SK-N-SH treated with all-trans-retinoic acid at 6 μM for 48 hours (cell line): ENCODE measurements at regions not wholly inside any gene's neighbourhood (a gene's known extent, or its start where the extent isn't known, plus 50 kb on each side); places are given as distances from the start of the nearest gene placed in this dataset.

ENCODE experiments used
- ATAC-seq: fragments of 200-7000 bp; cut with Tn5 transposase; 3 replicates; pipeline ENCODE4 v1.9.1; 2020; ENCODE audit warnings: mild to moderate bottlenecking, moderate library complexity
- ARNTL ChIP-seq: fragments of 450-650 bp; formaldehyde crosslinking; IDR thresholded peaks from 2 replicates; pipeline ENCODE4 v1.5.0; 2020; ENCODE audit warnings: low read depth, mild to moderate bottlenecking, moderate library complexity, borderline replicate concordance
- BACH2 ChIP-seq: fragments of 250-450 bp; sonication (Bioruptor Pico); IDR thresholded peaks from 2 replicates; pipeline ENCODE4 v1.9.0; 2021; ENCODE audit warnings: mild to moderate bottlenecking, borderline replicate concordance
- CREB5 ChIP-seq: fragments of 250-450 bp; sonication (Bioruptor Pico); IDR thresholded peaks from 2 replicates; pipeline ENCODE4 v1.5.1; 2020; ENCODE audit warnings: low read depth, mild to moderate bottlenecking, moderate library complexity
- ESRRG ChIP-seq: fragments of 250-450 bp; sonication (Bioruptor Pico); IDR thresholded peaks from 2 replicates; pipeline ENCODE4 v1.6.1; 2021; ENCODE audit warnings: mild to moderate bottlenecking
- GLIS3 ChIP-seq: fragments of 250-450 bp; sonication (Bioruptor Pico); IDR thresholded peaks from 2 replicates; pipeline ENCODE4 v1.5.0; 2020; ENCODE audit warnings: mild to moderate bottlenecking, moderate library complexity
- ISL1 ChIP-seq: fragments of 250-450 bp; sonication (Bioruptor Pico); IDR thresholded peaks from 2 replicates; pipeline ENCODE4 v2.1.2; 2022; ENCODE audit warnings: mild to moderate bottlenecking, moderate library complexity
- PATZ1 ChIP-seq: fragments of 250-450 bp; sonication (Bioruptor Pico); IDR thresholded peaks from 2 replicates; pipeline ENCODE4 v1.8.0; 2020; ENCODE audit warnings: mild to moderate bottlenecking, moderate library complexity, borderline replicate concordance
- POU6F1 ChIP-seq: fragments of 250-450 bp; sonication (Bioruptor Pico); IDR thresholded peaks from 2 replicates; pipeline ENCODE4 v1.8.0; 2021; ENCODE audit warnings: low read depth, mild to moderate bottlenecking, moderate library complexity, borderline replicate concordance
- PPARA ChIP-seq: fragments of 250-450 bp; sonication (Bioruptor Pico); IDR thresholded peaks from 2 replicates; pipeline ENCODE4 v1.5.0; 2020; ENCODE audit warnings: mild to moderate bottlenecking, borderline replicate concordance
- RARB ChIP-seq: fragments of 250-450 bp; sonication (Bioruptor Pico); IDR thresholded peaks from 2 replicates; pipeline ENCODE4 v1.8.0; 2021; ENCODE audit warnings: mild to moderate bottlenecking, moderate library complexity
- SNAI2 ChIP-seq: fragments of 250-450 bp; sonication (Bioruptor Pico); IDR thresholded peaks from 2 replicates; pipeline ENCODE4 v1.5.0; 2020; ENCODE audit warnings: mild to moderate bottlenecking, moderate library complexity
- TOX ChIP-seq: fragments of 250-450 bp; sonication (Bioruptor Pico); IDR thresholded peaks from 2 replicates; pipeline ENCODE4 v1.8.0; 2021; ENCODE audit warnings: mild to moderate bottlenecking, moderate library complexity, borderline replicate concordance
- TSHZ2 ChIP-seq: fragments of 250-450 bp; sonication (Bioruptor Pico); IDR thresholded peaks from 2 replicates; pipeline ENCODE4 v1.5.0; 2020; ENCODE audit warnings: mild to moderate bottlenecking, moderate library complexity
- ZC3H10 ChIP-seq: fragments of 250-450 bp; sonication (Bioruptor Pico); IDR thresholded peaks from 2 replicates; pipeline ENCODE4 v1.5.1; 2021; ENCODE audit warnings: mild to moderate bottlenecking, moderate library complexity
- ZFP3 ChIP-seq: fragments of 250-450 bp; sonication (Bioruptor Pico); IDR thresholded peaks from 2 replicates; pipeline ENCODE4 v1.5.0; 2020; ENCODE audit warnings: mild to moderate bottlenecking, moderate library complexity
- ZFP30 ChIP-seq: fragments of 450-650 bp; formaldehyde crosslinking; IDR thresholded peaks from 2 replicates; pipeline ENCODE4 v1.5.0; 2022; ENCODE audit warnings: mild to moderate bottlenecking, moderate library complexity
- ZNF565 ChIP-seq: fragments of 450-650 bp; formaldehyde crosslinking; conservative IDR thresholded peaks from 2 replicates; pipeline ENCODE4 v1.5.0; 2020; ENCODE audit warnings: low read depth, mild to moderate bottlenecking, moderate library complexity
- ZNF70 ChIP-seq: fragments of 450-650 bp; formaldehyde crosslinking; IDR thresholded peaks from 2 replicates; pipeline ENCODE4 v1.5.0; 2020; ENCODE audit warnings: mild to moderate bottlenecking, moderate library complexity
- ZNF8 ChIP-seq: fragments of 450-650 bp; formaldehyde crosslinking; IDR thresholded peaks from 2 replicates; pipeline ENCODE4 v1.5.0; 2020; ENCODE audit warnings: mild to moderate bottlenecking, moderate library complexity

- no peak for TF ChIP-seq TSHZ2 (CRISPR knock-in tag)
Measured at GRCh38 chr4:14562901-14563300, 439.4 kb upstream of the CPEB2 start (continued).

GRCh38 chr4:14564281-14564680, 438.0 kb upstream of the CPEB2 start:
- TF ChIP-seq PPARA (CRISPR knock-in tag) (no peak), ARNTL (CRISPR knock-in tag) (no peak), SNAI2 (CRISPR knock-in tag) (no peak), ZFP30 (CRISPR knock-in tag) (no peak), ISL1 (no peak), ZNF8 (CRISPR knock-in tag) (no peak), RARB (no peak), ESRRG (no peak), GLIS3 (CRISPR knock-in tag) (no peak), BACH2 (no peak), TOX (CRISPR knock-in tag) (no peak), TSHZ2 (CRISPR knock-in tag) (no peak)
- no peak for ATAC-seq

- ATAC-seq: no peak
Measured at GRCh38 chr4:14566518-14566917, 435.8 kb upstream of the CPEB2 start.

More at GRCh38 chr4:14566518-14566917, 435.8 kb upstream of the CPEB2 start:
- TF ChIP-seq TSHZ2 (CRISPR knock-in tag) (no peak), ZNF8 (CRISPR knock-in tag) (no peak), ZC3H10 (CRISPR knock-in tag) (no peak), ZFP3 (no peak), POU6F1 (CRISPR knock-in tag) (no peak), CREB5 (CRISPR knock-in tag) (no peak), ARNTL (CRISPR knock-in tag) (no peak), ZNF70 (CRISPR knock-in tag) (no peak), PATZ1 (no peak), GLIS3 (CRISPR knock-in tag) (no peak), ISL1 (no peak), ZNF565 (CRISPR knock-in tag) (no peak)
